HG03045 (cell line): ENCODE measurements at regions not wholly inside any gene's neighbourhood (a gene's known extent, or its start where the extent isn't known, plus 50 kb on each side); places are given as distances from the start of the nearest gene placed in this dataset.

Experiments
- ATAC-seq: cut with Tn5 transposase; IDR thresholded peaks from one replicate; pipeline ENCODE4 v1.9.1; 2021; ENCODE audit warnings: mild to moderate bottlenecking, moderate library complexity; ENCODE audit not compliant: unreplicated experiment

- ATAC-seq, result no peak
These were observed 234.7 kb upstream of the ADGRB3 start for GRCh38 chr6:68400396-68400795.

DNA sequence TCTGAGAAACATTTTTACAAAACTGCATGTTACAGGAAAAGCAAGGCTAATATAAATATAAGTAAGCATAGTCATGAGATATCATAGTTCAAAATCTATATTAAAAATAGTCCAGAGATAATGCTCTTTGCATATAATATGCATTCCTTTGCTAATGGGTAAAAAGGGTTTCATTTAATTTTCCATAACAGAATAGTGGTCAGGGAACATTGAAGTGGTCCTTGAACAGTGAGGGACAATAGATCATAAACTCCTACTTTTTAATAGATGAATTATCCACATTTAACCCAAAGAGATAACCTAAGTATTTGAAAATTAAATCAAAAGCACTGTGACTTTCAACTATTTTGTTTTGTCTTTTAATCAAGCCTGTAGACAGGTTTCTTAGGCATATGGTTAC, 243.1 kb upstream of the ADGRB3 start:
- ATAC-seq, result no peak

- no peak for ATAC-seq
These were observed 262.1 kb upstream of the ADGRB3 start for GRCh38 chr6:68372991-68373390.

DNA sequence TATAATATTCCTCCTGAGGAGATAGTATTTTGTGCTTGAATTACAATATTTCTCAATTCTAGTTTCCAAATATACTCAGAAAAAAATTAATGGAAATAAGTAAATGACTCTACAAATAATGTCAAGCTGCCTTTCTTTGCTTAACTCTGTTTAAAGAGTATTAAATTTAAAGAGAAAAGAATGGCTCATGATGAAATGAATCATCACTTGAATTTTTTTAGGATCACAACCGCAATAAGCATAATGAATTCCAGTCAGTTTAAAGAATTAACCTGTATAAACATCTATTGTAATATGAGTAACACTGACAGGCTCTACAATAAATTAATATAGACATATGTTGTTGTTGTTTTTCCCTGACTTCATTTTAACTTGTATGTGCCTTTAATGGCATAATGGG, 266.2 kb upstream of the ADGRB3 start:
- no peak for ATAC-seq

DNA sequence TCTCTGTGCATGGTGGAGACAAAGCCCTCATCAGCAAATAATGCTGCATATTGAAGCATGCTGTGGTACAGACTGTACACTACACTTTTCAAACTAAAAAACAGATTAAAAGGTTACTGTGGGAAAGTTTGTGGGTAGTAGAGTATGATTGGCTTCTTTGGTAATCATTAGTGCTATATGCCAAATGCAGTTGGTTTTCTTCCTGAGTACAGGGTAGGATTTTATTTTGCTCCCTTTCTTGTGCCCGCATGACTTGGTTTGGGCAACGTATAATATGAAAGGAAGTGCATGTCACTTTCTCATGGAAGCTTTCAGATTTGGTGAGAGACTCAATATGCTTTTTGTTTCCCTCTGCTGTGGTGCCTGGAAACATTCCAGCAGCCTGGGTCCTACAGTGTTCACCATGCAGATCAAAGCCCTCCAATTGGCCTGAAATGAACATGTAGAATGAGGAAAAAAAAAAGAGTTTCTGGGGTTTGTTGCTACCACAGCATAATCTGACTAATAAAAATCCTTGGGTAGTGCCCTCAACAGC, 270.7 kb upstream of the ADGRB3 start:
- ATAC-seq, result no peak

GRCh38 chr6:68343901-68344300, 291.2 kb upstream of the ADGRB3 start:
- no peak for ATAC-seq

- no peak for ATAC-seq
These were observed 292.8 kb upstream of the ADGRB3 start for GRCh38 chr6:68342286-68342685.

GRCh38 chr6:68339488-68340131, 295.5 kb upstream of the ADGRB3 start:
- no peak for ATAC-seq

- no peak for ATAC-seq
These were observed 301.6 kb upstream of the ADGRB3 start for GRCh38 chr6:68333442-68333841.

DNA sequence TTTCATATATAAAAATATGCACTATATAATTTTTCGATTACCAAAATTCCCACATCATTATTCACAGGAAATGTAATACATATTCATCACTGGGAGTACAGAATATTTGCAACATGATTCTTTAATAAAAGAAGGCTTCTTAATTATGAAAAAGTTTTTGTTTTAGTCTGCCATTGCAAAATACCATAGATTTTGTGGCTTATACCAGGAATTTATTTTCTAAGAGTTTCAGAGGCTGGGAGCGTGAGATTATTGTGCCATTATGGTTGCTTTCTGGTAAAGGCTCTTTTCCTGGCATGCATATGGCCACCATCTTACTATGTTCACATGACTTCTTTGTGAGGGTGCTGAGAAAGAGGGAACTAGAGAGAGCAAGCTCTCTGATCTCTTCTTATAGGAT, 306.9 kb upstream of the ADGRB3 start:
- ATAC-seq, result no peak

DNA sequence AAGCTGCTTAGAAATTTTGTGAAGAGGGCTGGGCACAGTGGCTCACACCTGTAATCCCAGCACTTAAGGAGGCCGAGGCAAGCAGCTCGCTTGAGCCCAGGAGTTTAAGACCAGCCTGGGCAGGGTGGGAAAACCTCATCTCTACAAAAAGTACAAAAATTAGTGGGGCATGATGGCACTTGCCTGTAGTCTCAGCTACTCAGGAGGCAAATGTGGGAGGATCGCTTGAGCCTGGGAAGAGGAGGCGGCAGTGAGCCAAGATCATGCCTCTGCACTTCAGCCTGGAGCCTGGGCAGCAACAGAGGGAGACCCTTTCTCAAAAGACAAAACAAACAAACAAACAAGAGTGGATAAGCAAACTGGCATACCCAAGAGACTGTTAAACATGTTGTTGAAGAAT, 308.3 kb upstream of the ADGRB3 start:
- ATAC-seq, result no peak

- ATAC-seq, result no peak
These were observed 317.7 kb upstream of the ADGRB3 start for GRCh38 chr6:68317366-68317765.

DNA sequence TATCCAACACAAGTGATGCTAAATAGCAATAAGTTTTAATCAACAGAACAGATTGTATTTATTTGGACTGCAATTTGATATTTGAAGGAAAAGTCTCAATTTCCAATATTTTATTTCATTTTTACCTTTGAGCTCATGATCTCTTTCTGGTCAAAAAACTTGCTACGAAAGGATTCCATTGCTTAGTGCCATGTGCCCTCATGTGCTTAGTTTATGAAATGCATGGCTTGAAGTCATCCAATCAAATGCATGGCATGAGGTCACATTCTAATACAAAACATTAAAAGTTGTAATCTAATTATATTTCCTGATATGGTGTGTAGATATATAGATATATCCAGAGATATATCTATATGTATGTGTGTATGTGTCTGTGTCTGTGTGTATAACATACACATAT, 321.2 kb upstream of the ADGRB3 start:
- no peak for ATAC-seq

GRCh38 chr6:68307301-68307700, 327.8 kb upstream of the ADGRB3 start:
- ATAC-seq, result no peak

- no peak for ATAC-seq
These were observed 339.0 kb upstream of the ADGRB3 start for GRCh38 chr6:68296126-68296525.

- ATAC-seq, result no peak
These were observed 352.4 kb upstream of the ADGRB3 start for GRCh38 chr6:68282646-68283045.

DNA sequence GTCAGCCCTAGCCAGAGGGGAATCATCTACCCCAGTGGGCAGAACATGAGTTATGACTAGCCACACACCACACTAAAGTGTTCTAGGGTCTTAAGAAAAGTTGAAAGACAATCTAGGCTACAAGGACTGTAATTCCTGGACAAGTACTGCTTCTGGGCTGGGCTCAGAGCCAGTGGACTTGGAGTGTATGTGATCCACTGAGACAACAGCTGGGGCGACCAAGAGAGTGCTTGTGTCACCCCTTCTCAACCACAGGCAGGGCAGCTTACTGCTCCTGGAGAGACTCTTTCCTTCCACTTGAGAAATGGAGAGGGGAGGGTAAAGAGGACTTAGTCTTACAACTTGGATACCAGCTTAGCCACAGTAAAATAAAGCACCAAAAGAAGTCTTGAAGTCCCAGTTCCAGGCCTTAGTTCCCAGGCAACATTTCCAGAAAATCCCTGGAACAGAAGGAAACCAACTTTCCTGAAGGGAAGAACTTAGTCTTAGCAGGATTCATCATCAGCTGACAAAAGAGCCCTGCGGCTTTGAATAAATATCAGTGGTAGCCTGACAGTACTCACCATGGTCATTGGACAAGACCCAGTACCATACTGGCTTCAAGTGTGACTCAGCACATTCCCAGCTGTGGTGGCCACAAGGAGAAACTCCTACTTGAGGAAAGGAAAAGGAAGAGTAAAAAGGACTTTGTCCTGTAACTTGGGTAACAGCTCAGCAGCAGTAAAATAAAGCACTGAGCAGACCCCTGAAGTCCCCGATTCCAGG, 355.1 kb upstream of the ADGRB3 start:
- no peak for ATAC-seq

- no peak for ATAC-seq
These were observed 361.8 kb upstream of the ADGRB3 start for GRCh38 chr6:68273297-68273696.

- no peak for ATAC-seq
These were observed 378.7 kb upstream of the ADGRB3 start for GRCh38 chr6:68256391-68256790.

DNA sequence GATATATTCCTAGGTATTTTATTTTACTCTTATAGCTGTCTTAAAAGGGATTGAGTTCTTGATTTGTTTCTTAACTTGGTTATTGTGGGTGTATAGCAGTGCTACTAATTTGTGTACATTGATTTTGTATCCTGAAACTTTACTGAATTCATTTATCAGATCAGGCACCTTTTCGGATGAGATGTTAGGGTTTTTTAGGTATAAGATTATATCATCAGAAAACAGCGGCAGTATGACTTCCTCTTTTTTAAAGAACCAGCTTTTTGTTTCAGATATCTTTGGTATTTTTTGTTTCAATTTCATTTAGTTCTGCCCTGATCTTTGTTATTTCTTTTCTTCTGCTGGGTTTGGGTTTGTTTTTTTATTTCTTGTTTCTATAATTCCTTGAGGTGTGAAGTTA, 382.4 kb upstream of the ADGRB3 start:
- no peak for ATAC-seq

GRCh38 chr6:68247782-68248181, 387.3 kb upstream of the ADGRB3 start:
- no peak for ATAC-seq

DNA sequence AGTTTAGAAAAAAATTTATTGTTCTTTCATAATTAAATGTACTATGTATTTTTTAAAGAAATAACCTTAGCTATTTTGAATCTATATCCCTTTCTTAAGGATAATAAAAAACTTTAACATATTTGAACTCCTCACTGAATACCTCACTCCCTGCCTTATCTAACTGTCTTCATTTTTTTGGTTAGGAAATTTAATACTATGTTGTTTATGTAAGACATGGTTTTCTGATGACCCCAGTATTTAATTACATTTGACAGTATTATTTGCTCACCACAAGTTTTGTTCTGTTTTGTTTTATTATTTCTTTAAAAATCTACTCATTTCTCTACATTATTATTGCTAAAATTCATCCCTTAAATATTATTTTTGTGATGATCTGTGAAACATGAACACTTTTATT, 394.4 kb upstream of the ADGRB3 start:
- no peak for ATAC-seq
